HuH-7 (cell line): ENCODE measurements at regions not wholly inside any gene's neighbourhood (a gene's known extent, or its start where the extent isn't known, plus 50 kb on each side); places are given as distances from the start of the nearest gene placed in this dataset.
A peak's percentile ranks its signal among the peaks of the same experiment; 100 is the strongest.
"Not testable (repeated sequence)": the region's sequence is repeated elsewhere in the genome, so short reads cannot be mapped to it uniquely, and the experiment has no call there.

Experiments
- DNase-seq: peaks from one replicate; pipeline ENCODE4 v3.0.0; 2011; ENCODE audit warnings: low spot score

GRCh38 chr11:86147004-86147403 lies 78.1 kb upstream of the PICALM start:
- no peak for DNase-seq

DNA sequence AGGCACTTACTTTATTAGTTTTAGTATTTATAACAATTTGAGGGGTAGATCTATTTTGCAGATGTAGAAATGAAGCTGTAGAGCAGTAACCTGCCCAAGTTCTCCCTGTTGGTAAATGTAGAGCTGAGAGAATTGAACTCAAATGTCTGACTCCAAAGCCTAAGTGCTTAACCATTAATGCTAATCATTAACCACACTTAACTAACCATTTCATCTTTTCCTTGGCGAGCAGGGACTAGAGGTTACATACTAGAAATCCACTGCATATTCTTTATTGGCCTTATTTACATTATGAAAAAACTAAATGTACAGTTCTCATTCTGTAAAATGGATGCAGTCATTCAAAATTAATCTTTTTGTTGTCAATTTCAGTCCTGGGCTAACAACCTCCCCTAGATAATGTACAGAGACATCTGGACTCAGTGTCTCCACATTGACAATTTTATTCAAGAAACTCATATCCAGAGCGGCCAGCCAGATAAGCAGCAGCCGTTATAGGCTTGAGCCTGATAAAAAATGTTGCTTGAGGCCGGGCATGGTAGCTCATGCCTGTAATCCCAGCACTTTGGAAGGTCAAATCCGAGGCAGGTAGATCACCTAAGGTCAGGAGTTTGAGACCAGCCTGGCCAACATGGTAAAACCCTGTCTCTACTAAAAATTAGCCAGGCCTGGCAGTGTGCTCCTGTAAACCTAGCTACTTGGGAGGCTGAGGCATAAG lies 76.7 kb upstream of the PICALM start:
- DNase-seq: peak; percentile 12

GRCh38 chr11:86144846-86145245 lies 76.0 kb upstream of the PICALM start:
- DNase-seq: no peak

- DNase-seq: not testable (repeated sequence)
Measured at GRCh38 chr11:86144087-86144486, 75.2 kb upstream of the PICALM start.

DNA sequence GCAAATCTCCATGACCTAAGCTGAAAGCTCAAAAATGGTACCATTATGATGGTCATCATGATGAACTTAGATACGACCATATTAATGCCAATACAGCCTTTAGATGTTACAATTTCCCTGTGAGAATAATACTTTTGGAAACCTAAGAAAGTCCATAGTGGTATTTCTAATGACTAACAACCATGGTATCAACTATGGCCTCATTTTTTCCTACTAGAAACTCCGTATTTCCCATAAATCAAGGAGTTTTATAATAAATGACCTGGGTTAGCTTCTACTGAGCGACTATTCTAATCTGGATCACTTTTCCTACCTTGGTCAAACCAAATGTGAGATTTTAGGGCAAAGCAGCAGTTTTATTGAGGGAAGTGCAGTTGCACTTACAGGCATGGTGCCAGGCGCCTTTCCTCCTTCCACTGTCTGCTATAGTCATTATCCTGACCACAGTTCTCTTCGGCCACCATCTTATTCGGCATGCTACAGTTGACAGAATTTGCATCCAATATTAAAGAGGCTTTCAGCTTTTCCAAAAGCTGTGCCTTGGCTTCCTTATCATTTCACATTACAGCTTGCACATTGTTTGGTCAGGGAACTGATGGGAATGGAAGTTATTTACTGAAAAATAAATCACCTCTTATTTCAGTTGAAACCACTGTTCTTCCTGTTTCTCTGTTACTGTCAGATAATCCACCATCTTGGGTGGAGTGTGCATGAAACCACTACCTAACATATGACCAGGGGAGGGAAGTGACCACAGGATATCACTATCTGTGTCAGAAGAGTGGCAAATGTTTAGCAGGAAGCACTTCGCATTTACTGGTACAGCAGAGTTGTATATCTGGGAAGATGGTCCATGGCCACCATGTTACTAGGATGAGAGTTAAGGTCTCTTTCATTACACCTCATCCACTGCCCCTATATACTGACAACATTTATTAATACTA lies 74.5 kb upstream of the PICALM start:
- no peak for DNase-seq

- no peak for DNase-seq
Measured at GRCh38 chr11:86142170-86142569, 73.3 kb upstream of the PICALM start.

GRCh38 chr11:86141727-86142126 lies 72.8 kb upstream of the PICALM start:
- no peak for DNase-seq

DNA sequence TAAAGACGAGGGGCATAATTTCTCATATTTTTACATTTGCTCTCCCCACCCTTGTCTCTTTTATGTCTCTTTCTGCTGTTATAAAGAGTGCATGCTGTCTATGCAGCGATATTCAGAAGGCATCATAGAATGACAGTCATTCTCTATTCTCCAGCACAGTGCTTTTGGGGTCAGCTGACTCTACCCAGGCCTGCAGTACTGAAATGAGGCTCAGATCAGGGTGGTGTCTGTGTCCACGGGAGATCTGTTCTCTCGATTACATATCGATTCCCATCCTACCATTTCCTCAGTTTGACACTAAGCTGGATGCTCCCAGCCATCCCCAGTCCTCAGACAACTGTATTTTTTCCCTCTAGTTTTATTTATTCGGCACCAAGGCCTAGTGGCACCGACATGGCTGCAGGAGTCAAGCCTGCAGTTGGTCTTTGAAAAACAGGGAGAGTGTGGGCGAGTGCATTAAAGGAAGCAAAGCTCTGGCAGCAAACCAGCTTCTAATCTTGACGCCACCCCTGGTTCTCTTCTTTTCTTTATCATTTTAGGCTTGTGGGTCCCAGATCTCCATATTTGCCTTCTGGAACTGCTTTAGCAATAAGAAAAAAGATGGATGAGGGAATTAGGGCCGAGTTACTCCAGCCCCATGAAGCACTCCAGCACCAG lies 71.6 kb upstream of the PICALM start:
- no peak for DNase-seq

GRCh38 chr11:86138958-86139357 lies 70.1 kb upstream of the PICALM start:
- DNase-seq: no peak

GRCh38 chr11:86136538-86136937 lies 67.7 kb upstream of the PICALM start:
- DNase-seq: no peak

GRCh38 chr11:86135319-86135714 lies 66.4 kb upstream of the PICALM start:
- DNase-seq: no peak

DNA sequence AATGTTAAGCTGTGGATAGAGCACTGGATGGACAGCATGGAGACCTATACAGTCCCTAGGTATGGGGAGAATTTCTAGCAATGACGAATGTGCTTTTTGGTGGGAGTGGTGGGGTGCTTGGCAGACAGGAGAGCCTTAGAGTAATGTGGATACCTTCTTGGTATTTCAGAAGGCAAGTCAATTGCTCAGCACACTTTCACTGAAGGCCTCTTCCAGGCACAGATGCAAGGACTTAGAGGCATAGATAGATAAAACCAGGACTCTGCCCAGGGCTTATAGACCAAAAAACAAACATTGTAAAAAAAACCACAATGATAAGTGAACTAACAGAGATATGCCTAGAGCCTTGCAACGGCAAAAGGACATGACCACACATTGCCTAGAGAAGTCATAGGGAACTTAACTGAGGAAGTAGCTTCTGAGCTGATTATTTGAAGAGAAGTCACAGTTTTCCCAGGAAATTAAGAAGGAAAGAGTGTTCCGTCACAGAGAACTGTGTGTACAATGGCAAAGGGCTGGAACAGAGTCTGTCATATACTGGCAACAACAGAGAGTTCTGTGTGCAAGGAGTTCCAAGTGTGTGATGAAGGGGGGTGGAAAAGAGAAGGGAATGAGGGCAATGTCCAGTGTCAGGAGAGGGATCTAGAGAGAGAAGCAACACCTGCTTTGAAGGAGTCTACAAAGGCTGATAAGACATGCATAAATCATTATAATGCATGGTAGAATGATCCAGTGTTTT lies 65.9 kb upstream of the PICALM start:
- DNase-seq: peak; percentile 34

GRCh38 chr11:86132667-86133249 lies 63.9 kb upstream of the PICALM start:
- no peak for DNase-seq

- DNase-seq: no peak
Measured at GRCh38 chr11:86129740-86130540, 61.1 kb upstream of the PICALM start.

DNA sequence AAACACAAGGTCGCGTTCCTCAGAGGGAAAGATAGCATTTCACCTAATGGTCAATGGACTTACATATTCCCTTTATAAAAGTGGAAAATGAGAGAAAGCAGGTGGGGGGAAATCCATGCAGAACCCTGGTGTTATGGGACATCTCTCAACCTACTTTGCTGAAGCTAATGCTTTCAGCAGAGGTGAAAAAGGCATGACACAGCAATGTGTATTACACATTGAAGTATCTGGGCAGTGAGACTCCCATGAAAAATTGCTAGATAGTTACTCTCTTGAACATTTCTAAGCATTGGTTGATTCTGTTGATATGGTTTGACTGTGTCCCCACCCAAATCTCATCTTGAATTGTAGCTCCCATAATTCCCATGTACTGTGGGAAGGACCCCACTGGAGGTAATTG lies 60.0 kb upstream of the PICALM start:
- no peak for DNase-seq

DNA sequence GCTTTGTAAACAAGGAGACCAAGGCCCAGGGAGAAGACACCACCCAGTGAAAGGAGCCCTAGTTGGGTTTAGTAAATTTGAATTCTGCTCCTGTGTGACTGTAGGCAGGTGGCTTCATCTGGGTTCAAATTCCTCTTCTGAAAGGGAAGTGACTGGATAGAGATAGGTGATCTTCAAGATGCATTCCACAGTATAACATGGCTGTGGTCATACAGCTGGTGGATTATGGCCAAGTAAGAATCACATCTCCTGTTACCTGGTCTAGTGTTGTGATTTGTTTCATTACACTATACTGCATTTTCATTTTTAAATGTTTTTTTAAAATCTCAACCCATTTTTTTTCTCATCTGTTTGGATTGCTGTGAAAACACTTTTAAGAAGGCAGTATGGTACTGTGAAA lies 58.0 kb upstream of the PICALM start:
- no peak for DNase-seq

GRCh38 chr11:86124251-86125233 lies 55.7 kb upstream of the PICALM start:
- DNase-seq: peak; percentile 21

DNA sequence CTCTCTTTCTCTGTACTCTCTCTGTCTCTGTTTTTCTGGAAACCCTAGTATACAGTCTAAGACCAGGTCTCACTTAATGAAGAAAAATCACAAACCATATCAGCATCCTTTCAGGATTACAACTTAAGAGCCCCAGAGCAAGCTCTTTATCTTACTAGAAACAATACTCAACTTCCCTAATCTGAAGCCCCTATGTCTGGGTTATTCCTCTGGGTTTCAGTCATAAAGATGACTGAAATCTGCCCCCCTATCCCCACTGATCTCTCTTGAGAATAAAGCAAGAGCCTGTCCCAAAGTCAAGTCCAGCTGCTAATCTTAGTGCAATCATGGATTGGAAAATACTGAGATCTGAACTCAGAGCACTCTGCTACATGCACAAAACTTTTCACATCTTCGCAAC lies 53.9 kb upstream of the PICALM start:
- DNase-seq: no peak

DNA sequence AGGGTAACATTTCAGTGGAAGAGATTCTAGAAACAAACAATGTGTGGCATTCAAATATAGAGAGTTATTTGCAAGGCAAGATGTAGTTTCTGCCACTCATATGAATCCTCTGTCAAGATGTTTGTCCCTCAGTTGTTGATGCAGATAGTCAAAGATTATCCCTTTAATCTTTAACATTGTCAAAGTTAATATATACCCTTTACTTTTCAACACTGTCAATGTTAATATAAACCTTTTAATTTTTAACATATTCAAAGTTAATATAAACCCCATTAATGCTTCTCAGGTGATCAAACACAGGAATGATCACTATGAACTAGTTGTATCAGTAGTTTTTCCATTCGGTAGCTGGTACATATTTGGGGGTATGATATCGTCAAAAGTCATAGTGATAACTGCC lies 51.9 kb upstream of the PICALM start:
- DNase-seq: no peak

DNA sequence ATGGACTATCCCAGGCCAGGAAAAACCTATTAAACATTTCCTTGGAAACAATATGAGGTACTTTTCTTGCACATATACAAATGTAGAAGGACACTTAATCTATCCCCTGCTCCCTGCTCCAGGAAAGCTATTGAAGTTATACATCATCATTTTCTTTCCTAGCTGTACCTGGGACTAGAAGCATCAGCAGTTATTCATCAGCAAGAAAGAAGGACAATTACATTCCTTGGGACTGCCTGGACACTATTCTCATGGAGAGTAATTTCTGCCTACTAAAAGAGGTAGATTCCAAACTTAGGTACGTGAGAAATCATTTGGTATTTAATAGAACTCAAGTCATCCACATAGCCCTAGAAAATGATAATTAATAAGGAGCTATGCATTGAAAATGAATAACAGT lies 51.0 kb upstream of the PICALM start:
- no peak for DNase-seq
